NCI-H146 treated with DMSO at 0.1 percent for 48 hours (cell line): ENCODE measurements at regions not wholly inside any gene's neighbourhood (a gene's known extent, or its start where the extent isn't known, plus 50 kb on each side); places are given as distances from the start of the nearest gene placed in this dataset.

Experiments
- DNase-seq: peaks from one replicate; lab custom pipeline; 2025; ENCODE audit not compliant: unreplicated experiment; lab: John Stamatoyannopoulos, UW

- no peak for DNase-seq
These were observed 357.0 kb upstream of the PRMT6 start for GRCh38 chr1:106699433-106699832.

GRCh38 chr1:106700211-106700610 lies 356.3 kb upstream of the PRMT6 start:
- no peak for DNase-seq

- no peak for DNase-seq
These were observed 350.5 kb upstream of the PRMT6 start for GRCh38 chr1:106705971-106706370.

- DNase-seq: no peak
These were observed 338.9 kb upstream of the PRMT6 start for GRCh38 chr1:106717591-106717990.

GRCh38 chr1:106721790-106722189 lies 334.7 kb upstream of the PRMT6 start:
- DNase-seq: no peak

GRCh38 chr1:106722466-106722865 lies 334.0 kb upstream of the PRMT6 start:
- no peak for DNase-seq

- no peak for DNase-seq
These were observed 329.3 kb upstream of the PRMT6 start for GRCh38 chr1:106727171-106727570.

- peak; percentile 72 for DNase-seq
These were observed 309.9 kb upstream of the PRMT6 start for GRCh38 chr1:106746448-106747085.

- no peak for DNase-seq
These were observed 309.2 kb upstream of the PRMT6 start for GRCh38 chr1:106747232-106747631.

- DNase-seq: no peak
These were observed 308.7 kb upstream of the PRMT6 start for GRCh38 chr1:106747791-106748190.

- DNase-seq: no peak
These were observed 307.9 kb upstream of the PRMT6 start for GRCh38 chr1:106748606-106749005.

GRCh38 chr1:106749491-106749890 lies 307.0 kb upstream of the PRMT6 start:
- DNase-seq: no peak

- no peak for DNase-seq
These were observed 306.6 kb upstream of the PRMT6 start for GRCh38 chr1:106749906-106750305.

GRCh38 chr1:106751002-106751401 lies 305.5 kb upstream of the PRMT6 start:
- DNase-seq: no peak

GRCh38 chr1:106753066-106753465 lies 303.4 kb upstream of the PRMT6 start:
- no peak for DNase-seq

GRCh38 chr1:106754957-106755356 lies 301.5 kb upstream of the PRMT6 start:
- no peak for DNase-seq

GRCh38 chr1:106755682-106756406 lies 300.6 kb upstream of the PRMT6 start:
- no peak for DNase-seq

GRCh38 chr1:106756752-106757151 lies 299.7 kb upstream of the PRMT6 start:
- no peak for DNase-seq

GRCh38 chr1:106768077-106768476 lies 288.4 kb upstream of the PRMT6 start:
- no peak for DNase-seq

GRCh38 chr1:106768501-106768900 lies 288.0 kb upstream of the PRMT6 start:
- DNase-seq: no peak

GRCh38 chr1:106773206-106773605 lies 283.3 kb upstream of the PRMT6 start:
- no peak for DNase-seq

- DNase-seq: no peak
These were observed 276.4 kb upstream of the PRMT6 start for GRCh38 chr1:106780066-106780465.
